ENCODE measurements at regions not wholly inside any gene's neighbourhood (a gene's known extent, or its start where the extent isn't known, plus 50 kb on each side); places are given as distances from the start of the nearest gene placed in this dataset.
"Not testable (repeated sequence)": the region's sequence is repeated elsewhere in the genome, so short reads cannot be mapped to it uniquely, and the experiment has no call there.

DNA sequence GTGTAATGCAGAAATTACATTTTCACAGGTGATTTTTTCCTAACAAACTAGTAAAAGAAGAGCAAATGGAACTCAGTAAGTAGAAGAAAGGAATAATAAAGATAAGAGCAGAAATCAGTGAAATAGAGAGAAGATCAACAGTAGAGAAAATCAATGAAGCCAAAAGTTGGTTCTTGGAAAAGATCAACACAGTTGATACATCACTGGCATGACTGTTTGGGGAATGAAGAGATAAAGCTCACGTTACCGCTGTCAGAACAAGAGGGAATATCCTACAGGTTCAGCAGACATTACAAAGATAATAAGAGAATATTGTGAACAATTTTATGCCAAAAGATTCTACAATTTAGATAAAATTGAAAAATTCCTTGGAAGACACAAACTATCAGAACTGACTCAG is 146.4 kb downstream of the ACTR3B start:
- DNase-seq, result no peak

DNA sequence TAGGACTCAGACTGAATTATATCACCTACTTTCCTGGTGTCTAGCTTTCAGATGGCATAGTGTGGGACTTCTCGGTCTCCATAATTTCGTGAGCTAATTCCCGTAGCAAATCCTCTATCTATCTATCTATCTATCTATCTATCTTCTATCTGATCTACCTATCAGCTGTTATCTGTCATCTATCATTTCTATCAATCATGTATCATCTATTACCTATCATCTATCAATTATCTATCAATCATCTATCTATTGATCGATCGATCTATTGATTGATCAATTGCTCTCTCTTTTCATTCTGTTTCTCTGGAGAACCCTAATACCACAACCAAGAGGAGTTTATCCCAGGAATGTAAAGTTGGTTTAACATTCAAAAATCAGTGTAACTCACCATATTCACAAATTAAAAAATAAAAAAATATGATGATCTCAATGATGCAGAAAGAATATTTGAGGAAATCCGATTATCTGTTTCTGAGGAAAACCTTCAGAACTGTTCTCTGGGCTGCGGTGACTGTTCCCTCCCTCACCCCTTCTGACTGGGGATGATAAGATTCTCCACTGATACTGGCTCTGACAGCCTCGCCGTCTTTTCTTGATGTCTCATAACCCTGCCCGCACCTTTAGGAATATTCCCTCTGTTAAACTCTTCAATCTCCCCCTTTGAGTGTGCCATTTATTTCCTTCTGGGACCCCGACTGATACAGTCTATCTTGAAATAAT is 147.7 kb downstream of the ACTR3B start:
- no peak for DNase-seq

DNA sequence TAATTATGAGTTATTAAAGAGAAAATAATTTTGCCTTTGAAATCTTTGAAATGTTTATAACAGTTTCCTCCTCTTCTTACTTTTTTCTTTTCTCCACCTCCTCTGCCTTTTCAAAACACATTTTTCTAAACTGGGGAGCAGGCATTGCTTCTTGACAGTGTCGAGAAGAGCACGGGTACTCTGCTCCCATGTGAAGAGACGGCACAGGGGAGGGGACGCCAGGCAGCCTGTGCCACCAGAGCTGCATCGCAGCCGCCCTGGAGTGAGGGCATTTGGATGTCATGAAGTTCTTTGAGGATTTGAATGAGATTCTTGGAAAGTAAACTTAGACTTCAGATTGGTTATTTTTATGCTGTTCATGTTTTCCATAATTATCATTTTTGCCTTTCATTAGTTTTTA is 149.7 kb downstream of the ACTR3B start:
- no peak for DNase-seq

DNA sequence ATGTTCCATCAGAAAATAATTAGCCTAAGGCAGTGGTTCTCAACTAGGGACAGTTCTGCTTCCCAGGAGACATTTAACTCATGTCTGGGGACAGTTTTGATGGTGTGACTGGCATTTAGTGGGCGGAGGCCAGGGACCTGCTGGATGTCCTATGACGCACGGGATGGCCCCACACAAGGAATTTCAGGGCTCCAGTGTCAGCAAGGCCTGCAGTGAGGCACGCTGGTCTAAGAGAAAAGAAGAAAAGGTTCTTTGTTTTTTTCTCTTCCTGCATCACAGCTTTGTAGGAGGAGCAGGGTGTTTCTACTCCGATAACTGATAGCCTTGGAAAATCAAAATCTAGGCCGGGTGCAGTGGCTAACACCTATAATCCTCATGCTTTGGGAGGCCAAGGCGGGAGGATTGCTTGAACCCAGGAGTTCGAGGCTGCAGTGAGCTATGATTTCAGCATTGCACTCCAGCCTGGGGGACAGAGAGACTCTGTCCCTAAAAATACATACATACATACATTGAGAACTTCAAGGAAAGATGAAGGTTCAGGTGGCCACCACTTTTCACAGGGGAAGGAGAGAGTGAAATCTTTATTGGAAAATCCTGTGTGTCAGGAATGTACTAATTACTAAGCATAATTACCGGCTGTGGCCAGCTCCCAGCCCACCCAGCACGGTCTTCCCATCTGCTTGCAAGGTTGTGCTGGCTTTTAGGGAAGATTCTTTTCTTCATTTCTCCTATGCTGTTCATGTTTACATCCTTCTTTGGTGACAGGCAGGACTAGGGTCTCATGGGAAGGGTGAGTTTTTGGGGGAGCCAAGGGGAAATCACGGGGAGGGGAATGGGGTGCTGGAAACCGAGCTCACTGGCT is 150.4 kb downstream of the ACTR3B start:
- no peak for DNase-seq

DNA sequence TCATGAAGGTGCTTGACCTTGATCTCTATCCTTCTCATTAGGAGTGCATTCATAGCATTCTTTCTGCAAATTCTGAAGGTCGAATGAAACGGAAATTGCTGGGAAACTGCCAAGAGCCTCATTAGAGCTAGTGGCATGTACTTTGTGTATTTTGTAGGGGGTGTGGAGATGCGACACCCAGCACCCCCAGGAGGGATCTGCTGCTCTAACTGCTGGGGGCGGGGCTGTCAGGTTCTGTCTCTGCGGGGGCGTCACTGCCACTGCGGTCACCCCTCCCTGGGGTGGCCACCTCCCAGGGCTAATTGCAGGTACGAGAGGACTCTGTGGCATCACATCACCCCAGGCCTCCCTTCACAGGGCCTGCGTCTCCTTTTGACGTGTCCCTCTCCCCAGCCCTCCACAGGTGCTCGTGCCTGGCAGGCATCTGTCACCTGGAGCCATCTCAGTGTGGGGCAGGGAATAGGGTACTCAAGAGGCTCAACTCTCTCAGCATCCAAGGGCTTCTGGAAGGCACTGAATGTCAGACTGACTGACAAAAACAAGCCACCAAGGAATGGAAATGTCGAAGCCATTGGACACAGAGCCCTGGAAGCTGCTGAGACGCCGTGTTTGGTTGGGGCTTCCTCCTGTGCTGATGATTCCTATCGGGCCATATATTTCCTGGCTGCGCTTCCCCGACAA is 151.1 kb downstream of the ACTR3B start:
- peak; percentile 53 for DNase-seq

DNA sequence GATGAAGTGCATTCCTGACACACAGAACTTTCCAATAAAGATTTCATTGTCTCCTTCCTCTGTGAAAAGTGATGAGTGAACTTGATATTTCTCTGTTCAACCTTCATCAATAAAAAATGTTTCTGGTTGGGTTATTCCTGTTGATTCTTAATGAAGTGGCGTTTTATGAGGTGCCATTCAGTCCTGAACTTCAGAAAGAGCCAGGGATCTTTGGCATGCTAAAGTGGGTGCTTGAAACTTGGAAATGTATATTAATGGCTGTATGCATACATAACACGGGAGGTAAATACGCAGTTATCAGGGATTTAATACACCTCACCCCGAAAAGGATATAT is 151.6 kb downstream of the ACTR3B start:
- DNase-seq, result no peak

DNA sequence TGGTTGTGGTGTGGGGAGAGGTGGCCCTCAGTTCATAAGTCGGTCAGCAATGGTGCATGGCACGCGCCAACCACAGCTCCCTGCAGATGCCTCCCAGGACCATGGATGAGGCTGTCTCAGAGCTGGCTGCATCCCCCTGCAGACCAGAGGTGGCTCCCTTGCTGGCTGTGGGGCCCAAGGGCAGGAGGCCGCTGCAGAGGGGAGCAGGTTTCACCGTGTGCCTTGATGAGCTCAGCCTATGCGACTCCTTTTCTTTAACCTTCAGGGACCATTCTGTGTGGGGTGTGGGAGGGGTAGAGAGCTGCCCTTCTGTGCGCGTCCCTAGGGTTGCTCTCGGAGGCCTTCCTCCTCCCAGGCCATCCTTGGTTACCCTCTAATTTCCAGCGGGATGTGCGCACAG is 152.4 kb downstream of the ACTR3B start:
- DNase-seq, result no peak

DNA sequence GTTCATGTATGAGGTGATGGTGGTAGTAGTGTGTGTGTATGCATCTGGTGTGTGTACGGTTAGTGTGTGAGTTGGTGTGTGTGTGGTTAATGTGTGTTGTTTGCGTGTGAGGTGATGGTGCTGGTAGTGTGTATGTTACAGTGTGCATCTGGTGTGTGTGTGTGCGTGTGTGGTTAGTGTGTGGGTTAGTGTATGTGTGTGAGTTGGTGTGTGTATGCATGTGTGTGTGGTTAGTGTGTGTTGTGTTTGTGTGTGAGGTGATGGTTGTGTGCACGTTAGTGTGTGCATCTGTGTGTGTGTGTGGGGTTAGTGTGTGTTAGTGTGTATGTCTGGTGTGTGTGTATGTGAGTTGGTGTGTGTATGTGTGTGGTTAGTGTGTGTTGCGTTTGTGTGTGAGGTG is 153.0 kb downstream of the ACTR3B start:
- no peak for DNase-seq

DNA sequence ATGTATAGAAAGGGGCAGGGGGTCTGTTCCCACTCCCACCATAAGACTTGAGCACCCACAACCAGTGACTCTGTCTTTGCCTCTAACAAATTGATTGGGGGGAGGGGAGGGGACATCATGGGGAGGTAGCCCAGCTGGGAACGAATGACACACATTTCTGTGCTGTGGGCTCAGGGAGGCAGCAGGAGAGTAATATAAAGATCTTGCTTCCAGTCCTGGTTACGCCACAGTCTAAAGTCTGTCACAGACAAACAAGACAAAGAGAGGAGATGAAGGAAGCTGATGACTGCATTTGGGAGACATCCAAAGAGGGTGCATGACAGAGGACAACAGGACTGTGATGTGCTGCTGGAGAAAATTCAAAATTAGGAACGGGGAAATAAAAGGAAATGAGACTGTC is 153.9 kb downstream of the ACTR3B start:
- no peak for DNase-seq

DNA sequence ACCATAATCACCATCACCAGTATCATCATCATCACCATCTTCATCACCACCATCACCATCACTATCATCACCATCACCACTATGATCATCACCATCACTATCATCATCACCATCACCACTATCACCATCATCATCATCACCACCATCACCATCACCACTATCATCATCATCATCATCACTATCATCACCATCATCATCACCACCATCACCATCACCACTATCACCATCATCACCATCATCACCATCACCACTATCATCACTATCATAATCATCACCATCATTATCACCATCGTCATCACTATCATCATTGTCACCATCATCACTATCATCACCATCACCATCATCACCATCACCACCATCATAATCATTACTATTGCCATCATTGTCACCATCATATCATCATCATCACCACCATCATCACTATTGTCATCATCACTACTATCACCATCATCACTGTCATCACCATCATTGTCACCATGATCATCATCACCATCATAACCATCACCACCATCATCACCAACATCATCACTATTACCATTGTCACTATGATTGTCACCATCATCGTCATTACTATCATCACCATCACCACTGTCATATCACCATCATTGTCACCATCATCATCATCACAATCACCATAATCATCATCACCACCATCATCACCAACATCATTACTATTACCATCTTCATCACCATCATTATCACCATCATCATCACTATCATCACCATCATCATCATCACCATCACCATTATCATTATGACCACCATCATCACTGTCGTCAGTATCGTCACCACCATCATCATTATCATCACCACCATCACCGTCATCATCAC is 154.7 kb downstream of the ACTR3B start:
- no peak for DNase-seq

DNA sequence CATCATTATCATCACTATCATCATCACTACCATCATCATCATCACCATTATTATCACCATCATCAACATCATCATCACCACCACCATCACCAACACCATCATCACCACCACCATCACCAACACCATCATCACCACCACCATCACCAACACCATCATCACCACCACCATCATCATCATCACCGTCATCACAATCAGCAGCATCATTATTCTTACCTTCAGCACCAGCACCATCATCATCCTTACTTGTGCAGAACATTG is 155.2 kb downstream of the ACTR3B start:
- not testable (repeated sequence) for DNase-seq

DNA sequence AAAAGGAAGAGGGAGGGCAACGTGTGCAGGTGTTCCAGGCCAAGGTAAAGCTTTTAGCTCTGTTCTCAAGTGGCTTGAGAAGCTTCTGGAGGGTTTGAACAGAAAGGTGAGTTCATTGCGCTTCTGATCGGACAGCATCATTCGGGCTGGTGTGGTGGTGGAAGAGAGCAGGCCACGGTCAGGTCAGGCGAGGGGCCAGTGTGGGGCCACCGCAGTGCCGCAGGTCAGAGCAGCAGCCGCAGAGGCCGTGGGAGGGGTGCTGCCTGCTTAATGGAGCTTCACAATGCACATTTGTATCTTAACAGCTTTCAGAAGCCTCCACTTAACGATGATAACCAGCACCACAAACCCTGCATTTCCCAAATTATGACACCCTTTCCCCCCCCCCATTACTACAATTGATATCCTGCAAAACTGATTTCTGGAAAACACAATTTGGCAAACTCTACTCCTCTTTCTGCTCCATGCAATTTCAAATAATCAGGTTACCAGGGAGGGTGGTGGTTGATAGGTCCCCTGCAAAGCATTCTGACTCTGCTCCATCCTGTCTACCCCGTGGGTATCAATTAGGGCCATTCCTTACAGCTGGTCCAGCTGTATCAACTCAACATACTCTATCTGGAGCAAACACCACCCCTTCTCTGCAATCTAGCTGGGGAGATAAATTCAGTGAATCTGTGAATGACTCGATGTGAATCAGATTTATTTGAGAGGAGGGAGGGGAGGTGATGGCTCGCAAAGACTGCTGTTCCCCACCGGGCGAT is 162.9 kb downstream of the ACTR3B start:
- DNase-seq, result no peak

DNA sequence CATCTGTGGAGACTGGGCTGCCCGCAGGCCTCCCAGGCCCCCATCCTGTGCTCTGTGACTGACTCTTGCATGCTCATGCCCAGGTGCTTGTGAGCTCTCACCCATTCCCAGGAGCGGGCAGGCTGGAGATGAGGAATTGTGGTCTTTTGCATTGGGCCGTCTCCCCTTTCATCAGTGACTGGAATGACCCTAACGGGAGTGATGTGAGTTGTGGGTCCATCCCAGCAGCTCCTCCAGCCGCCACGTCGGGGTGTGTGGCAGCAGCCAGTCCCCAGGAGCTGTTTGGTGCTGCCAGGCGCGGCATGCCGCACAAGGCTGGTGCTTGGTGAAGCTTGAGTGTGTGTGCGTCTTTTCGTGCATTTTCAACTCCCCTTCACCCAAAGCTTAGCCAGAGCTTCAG is 164.2 kb downstream of the ACTR3B start:
- no peak for DNase-seq

DNA sequence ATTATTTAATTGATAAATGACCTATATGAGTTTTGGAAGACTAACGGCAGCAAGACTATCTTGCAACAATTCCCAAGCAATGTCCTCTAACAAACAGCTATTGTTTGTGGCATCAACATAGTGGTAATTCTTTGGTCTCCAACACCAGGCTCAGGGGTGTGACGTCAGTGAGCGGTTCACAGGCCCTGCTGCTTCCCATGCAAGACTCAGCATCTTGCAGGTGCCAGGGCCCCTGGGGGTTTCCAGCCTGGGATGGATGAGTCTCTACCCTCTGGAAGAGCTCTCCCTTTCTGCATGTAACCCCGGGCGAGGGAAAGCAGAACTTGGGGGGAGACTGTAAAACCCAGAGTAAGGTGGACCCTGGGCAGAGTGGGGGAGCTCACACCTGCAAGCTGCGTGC is 164.7 kb downstream of the ACTR3B start:
- DNase-seq, result no peak

DNA sequence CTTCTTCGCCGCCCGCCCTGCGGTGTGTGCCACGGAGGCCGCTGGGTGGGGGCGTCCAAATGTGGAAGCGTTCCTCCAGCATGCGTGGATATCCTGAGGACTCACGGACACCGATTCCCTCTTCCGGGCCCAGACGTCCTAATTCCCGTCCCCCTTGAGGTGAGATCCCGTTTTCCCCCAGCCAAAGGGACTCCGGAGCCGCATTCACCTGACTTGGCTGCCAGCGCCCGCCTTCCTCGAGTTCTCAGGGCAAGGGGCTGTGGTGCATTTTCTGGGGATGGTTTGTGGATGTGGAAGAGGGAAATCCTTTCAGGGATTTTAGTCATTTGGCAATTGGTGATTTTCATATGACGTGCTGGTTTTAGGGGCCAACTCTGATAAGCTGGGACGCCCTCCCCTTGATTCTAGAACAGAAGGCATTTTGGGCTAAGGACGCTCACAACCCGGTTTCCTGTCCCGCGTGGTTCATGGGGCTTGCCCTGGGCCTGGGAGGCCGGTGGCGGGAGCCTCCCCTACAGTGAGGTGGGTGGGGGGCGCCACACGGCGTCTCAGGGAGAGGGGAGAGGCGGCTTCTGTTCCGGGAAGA is 165.4 kb downstream of the ACTR3B start:
- no peak for DNase-seq

DNA sequence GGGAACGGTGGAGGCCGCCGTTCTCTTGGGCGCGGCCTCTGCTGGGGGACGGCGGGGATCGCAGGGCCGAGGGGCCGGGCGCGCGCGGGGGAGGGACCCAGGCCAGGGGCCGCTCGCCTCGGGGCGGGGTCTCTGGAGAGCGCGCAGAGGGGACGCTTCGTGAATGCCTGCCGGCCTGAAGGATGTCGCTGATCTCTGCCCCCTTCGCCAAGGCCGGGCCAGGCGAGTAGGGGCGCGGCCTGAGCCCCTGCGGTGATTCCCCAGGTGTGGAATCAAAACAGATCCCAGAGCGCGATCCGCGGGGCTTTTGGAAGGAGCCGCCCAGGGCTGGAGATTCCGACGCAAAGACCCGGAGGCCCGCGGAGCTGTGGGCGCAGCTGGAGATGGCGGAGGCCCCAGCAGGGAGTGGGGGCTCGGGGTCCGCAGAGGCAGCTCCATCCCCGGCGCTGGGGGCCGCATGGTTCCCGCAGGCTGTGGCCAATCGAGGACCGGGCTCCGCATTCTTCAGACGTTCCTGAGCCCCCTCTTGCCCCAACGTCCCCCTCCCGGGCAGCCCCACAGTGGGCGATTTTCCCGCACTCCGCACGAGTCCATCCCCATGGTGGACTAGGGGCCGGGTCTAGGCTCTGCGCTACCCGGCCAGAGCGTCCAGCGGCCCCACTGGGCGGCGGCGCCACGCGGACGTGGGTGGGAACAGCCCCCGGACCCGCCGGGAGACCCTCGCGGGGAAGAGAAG is 166.0 kb downstream of the ACTR3B start:
- no peak for DNase-seq

DNA sequence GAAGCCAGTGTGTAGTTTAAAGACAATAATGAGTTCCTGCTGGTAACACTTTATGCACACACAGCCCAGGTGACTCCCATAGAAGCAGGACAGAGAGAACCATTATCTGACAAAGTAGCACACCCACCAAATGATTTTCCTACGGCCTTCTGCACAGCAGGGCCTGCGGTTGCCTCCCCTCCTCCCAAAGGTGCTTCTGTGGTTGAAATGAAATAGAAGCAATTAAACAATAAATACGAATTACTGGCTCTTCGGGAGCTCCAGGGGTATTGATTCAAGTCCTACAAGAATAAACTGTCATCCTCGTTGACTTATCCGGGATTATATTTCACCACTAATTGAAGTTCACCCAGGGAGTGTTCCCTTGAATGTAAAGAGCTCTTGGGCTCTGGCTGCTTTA is 172.1 kb downstream of the ACTR3B start:
- DNase-seq, result peak; percentile 35

DNA sequence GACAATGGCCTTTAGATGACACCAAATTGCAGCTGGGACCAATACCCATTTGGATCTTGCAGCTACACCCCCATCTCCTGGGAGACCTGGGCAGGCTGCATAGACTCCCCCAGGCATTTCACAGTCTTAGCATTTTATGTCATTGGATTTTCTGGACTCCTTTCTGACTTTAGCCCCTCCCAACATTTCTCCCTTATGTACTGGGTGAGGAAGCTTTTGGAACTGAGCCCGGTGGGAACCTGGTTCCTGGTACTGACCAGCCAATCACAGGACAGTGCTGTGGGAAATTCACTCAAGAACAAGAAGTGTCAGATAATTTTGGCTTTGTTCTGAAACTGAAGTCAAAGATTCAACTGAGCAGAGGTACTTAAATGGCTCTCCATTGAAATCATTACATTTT is 177.7 kb downstream of the ACTR3B start:
- DNase-seq, result no peak

DNA sequence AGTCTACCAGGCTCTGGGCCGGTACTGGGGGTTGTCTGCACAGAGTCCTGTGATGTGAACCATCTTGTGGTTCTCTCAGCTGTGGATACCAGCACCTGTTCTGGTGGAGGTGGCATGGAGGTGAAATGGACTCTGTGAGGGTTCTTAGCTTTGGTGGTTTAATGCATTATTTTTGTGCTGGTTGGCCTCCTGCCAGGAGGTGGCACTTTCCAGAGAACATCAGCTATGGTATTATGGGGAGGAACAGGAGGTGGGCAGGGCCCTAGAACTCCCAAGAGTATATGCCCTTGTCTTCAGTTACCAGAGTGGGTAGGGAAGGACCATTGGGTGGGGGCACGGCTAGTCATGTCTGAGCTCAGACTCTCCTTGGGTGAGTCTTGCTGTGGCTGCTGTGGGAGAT is 187.1 kb downstream of the ACTR3B start:
- DNase-seq, result not testable (repeated sequence)

DNA sequence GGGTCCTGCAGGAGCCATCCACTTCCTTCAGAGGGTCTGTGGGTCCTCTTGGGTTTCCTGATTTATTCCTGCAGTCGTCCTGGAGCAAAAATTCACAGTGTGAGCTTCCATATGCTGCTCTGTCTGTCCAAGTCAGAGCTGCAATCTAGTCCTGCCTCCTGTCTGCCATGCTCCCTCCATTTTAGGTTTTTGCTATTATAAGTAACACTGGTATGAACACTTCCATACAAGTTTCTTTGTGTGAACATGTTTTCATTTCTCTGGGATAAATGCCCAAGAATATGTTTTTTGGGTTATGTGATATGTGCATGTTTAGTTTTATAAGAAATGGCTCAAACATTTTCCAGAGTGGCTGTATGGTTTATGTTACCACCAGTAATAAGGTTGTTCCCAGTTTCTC is 188.1 kb downstream of the ACTR3B start:
- DNase-seq, result no peak

DNA sequence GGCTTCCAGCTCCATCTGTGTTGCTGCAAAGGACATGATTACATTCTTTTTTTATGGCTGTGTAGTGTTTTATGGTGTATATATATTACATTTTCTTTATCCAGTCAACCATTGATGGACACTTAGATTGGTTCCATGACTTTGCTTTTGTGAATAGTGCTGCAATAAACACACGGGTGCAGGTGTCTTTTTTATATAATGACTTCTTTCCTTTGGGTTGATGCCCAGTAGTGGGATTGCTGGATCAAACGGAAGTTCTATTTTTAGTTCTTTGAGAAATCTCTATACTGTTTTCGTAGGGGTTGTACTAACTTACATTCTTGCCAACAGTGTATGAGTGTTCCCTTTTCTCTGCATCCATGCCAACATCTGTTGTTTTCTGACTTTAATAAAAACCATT is 189.7 kb downstream of the ACTR3B start:
- DNase-seq, result peak; percentile 9

DNA sequence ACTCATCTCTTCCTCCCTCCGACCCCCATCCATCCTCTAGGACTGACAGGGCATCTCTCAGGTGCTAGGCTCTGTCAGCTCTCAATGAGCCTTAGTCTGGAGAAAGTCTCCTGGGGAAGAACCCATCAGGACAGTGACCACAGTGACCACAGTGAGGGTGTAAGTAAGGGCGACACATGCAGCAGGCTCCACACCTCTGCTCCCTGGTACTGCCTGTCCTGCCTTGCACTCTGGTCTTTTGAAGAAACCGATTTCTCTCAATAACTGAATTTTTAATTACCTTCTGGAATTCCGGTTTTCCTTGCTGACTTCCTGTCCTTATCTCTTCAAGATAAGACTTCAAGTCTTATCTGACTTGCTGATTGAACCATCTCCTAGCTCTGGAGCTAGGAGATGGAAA is 190.2 kb downstream of the ACTR3B start:
- no peak for DNase-seq

Data from NCI-H1092 (cell line).